GM06990 (cell line): ENCODE measurements at regions not wholly inside any gene's neighbourhood (a gene's known extent, or its start where the extent isn't known, plus 50 kb on each side); places are given as distances from the start of the nearest gene placed in this dataset.

Experiments used
- DNase-seq: peaks from one replicate; pipeline ENCODE4 v3.0.0-alpha.2; 2011; ENCODE audit not compliant: insufficient read length; ENCODE audit errors: extremely low read depth
- H3K27me3 ChIP-seq: replicated peaks from 2 replicates; pipeline ENCODE4 v1.6.0; 2011; ENCODE audit warnings: low read length; ENCODE audit not compliant: control insufficient read depth, insufficient read depth
- H3K36me3 ChIP-seq: 2 replicates; pipeline ENCODE4 v1.5.1; 2011; ENCODE audit warnings: low read length; ENCODE audit not compliant: control insufficient read depth, insufficient read depth
- H3K4me3 ChIP-seq: replicated peaks from 2 replicates; pipeline ENCODE4 v1.5.1; 2011; ENCODE audit warnings: low read depth, mild to moderate bottlenecking, control low read depth, low read length
- CTCF ChIP-seq: IDR thresholded peaks from 2 replicates; pipeline ENCODE4 v1.5.1; 2011; ENCODE audit warnings: low read length, control low read depth, mild to moderate bottlenecking, inconsistent platforms; ENCODE audit not compliant: insufficient read depth, poor library complexity, severe bottlenecking

DNA sequence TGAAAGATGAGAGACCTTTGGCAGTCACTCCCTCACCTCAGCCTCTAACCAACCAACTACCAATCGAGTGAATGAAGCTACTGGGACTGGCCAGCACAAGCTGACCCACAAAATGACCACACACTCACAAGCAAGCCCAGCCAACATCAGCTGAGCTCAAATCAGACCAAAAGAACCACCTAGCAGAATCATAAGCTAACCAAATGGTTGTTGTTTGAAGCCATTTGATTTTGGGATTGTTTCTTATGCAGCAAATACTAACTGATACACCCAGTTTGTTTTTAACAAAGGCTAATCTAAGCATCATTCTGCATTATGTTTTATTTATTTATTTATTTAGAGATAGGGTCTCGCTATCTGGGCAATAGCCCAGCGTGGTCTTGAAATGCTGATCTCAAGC lies 310.4 kb downstream of the SETD4 start:
- no peak for TF ChIP-seq CTCF
- no peak for DNase-seq
- H3K4me3 ChIP-seq: no peak overlapping the region
- H3K36me3 ChIP-seq: no peaks in the 10 kb centered on the region
- H3K27me3 ChIP-seq: no peaks in the 10 kb centered on the region; the same call in 1 of the 2 replicates

DNA sequence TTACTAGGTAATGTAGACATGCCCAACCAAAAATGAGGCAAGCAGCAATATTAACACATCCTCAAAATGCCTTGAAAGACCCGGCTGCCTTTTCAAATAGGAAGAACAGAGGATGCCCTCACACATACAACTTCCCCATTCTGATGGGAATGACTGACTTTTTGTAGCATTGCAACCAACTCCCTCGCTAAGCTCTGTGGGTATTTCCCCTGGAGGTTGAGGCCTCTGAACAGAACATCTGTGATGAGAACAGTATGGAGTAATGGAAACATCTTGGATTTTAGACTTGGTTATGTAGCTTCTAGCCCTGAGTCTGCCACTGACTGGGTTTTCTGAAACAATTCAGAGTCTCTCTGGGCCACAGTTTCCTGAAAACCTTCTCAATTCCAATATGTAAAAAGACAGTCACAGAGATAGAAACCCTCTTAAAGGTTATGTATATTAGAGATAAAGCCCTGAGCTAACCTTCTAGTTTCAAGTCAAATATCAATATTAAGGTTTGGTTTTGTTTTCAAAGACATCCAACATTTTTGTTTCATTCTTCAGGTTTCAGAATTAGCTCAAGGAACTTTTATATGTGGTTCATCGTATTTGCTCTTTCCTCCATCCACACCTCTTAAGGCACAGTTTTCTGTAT lies 311.5 kb downstream of the SETD4 start:
- H3K27me3 ChIP-seq: no peaks in the 10 kb centered on the region; the same call in 1 of the 2 replicates
- H3K4me3 ChIP-seq: no peak overlapping the region
- TF ChIP-seq CTCF: no peak
- no peaks in the 10 kb centered on the region for H3K36me3 ChIP-seq
- DNase-seq: no peak

DNA sequence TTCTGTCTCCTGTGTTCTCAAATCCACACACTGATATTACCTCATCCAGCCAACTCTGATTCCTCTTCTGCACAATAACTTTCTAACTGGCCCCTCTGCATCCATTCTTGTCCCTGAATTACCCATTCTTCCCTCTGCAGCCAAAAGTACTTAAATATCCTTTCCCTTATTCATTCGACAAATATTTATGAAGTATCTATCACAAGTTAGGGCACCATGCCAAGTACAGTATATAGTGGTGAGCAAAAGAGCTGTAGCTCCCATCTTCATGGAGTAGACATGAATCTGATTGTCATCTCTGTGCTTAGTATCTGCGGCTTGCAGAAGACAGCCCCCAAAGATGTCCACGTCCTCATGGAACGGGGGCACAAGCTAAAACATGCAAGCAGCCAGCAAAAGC lies 316.8 kb downstream of the SETD4 start:
- DNase-seq: no peak
- no peaks in the 10 kb centered on the region; the same call in 1 of the 2 replicates for H3K27me3 ChIP-seq
- TF ChIP-seq CTCF: no peak
- no peak overlapping the region for H3K4me3 ChIP-seq
- H3K36me3 ChIP-seq: no peaks in the 10 kb centered on the region

DNA sequence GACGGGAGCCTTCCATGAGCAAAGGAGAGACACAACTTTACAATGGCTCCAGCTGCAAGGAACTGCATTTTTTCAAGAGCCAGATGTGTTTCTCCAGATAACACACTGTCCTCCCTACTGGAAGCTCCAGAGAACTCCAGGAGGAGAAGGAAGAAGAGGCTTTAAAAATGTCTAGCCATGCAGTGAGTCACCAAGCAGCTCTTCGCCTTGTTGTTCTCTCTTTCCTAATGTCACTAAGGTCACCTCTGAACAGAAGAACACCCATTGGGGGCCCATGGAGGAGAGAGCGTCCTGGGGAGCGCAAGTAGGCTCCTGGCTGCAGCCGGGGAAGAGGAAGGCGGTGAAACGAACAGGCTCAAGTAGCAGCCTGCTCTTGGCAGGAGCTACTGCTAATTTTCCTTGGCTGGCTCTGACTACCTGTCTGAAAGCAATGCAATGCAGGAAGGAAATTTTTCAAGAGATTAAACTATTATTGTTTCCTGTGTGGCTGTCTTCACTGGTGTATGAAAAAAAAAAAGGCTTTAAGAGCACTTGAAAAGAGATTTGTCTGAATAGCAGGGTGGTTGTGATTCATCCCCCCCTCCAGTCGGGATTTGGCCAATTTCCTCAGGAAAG lies 321.9 kb downstream of the SETD4 start:
- no peaks in the 10 kb centered on the region for H3K36me3 ChIP-seq
- TF ChIP-seq CTCF: no peak
- H3K4me3 ChIP-seq: no peak overlapping the region
- no peak for DNase-seq
- H3K27me3 ChIP-seq: no peaks in the 10 kb centered on the region

DNA sequence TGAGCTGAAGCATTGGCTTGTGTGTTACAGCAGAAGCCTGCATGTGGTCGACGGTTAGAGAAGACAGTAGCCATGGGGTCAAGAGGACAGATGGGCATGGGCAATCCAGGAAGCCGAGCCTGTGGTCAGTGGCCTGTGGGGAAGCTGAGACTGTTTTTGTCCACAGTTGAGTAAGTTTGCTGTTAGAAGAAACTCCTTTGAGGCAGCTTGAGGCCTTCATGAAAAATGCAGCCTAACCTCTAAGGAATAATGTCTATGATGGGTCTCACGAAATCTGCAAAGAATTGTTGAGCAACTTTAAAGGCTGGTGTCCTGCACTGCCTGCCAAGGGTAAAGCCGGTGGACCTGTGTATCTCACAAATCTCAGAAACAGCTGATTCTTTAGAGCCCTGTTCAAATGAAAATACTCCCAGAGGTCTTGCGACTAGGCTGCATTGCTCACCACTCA lies 322.4 kb downstream of the SETD4 start:
- no peaks in the 10 kb centered on the region for H3K36me3 ChIP-seq
- H3K4me3 ChIP-seq: no peak overlapping the region
- TF ChIP-seq CTCF: no peak
- no peaks in the 10 kb centered on the region for H3K27me3 ChIP-seq
- DNase-seq: no peak

DNA sequence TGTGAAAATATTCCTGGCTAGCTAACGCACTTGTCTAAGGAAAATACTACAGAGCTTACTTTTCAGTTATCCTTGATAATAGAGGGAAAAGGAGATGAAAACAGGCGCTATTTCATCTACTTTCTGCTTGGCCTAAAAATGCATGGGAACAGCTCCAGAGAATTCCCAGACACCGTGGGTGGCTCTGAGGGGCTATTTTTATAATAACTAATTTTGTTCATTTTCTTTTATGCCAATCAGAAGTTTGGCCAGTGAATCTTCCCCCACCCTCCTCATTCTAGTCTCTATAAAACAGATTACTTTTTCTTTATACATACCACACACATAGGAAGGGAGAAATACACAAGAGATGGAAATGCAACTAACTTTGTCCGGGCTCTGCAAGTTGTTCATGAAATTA lies 322.9 kb downstream of the SETD4 start:
- Histone ChIP-seq H3K27me3 (no peaks in the 10 kb centered on the region; the same call in 1 of the 2 replicates), H3K4me3 (no peak overlapping the region), H3K36me3 (no peaks in the 10 kb centered on the region)
- TF ChIP-seq CTCF: no peak
- DNase-seq: no peak
